Globus pallidus (tissue), 1 donor: ENCODE measurements at regions not wholly inside any gene's neighbourhood (a gene's known extent, or its start where the extent isn't known, plus 50 kb on each side); places are given as distances from the start of the nearest gene placed in this dataset.

Experiments used
- DNase-seq: peaks from one replicate; pipeline ENCODE4 v3.0.0-alpha.2; 2015; ENCODE audit warnings: low spot score

DNA sequence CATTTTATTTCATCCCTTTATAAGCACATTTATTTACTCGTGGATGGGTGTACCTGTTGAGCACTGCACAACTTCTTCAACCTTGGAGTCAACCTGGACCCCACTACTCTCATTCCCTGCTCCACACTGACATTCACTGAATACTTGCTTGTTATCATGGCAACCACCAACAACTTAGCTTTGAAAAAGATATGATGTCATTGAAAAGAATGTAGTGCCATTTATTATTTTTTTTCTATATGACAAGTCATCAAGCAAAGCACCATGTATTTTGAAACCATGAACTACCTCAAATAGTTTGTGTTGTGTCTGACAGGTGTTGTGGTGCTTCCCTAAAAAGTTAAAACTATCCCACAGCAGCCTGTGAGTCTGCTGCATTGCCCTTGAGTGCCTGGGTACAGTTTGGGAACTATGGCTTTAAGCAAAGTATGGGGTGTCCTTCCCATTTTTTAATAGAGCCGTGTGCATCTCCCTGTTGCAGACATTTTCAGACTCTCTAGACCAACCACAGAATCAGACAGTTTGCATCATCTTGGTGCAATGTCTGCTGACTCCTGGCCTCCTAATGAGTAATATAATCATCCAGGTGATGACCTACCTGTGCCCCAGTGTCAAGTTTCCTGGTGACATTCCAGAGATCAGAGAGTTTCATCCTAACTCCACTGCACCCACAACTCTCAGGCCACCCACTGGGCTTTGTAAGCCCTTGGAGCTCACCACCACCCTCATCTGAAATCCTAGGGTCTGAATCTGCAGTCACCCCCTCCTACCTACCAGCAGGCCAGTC lies 339.7 kb upstream of the PROX1 start:
- DNase-seq: no peak

GRCh38 chr1:213649373-213649772 lies 338.4 kb upstream of the PROX1 start:
- DNase-seq: no peak

DNA sequence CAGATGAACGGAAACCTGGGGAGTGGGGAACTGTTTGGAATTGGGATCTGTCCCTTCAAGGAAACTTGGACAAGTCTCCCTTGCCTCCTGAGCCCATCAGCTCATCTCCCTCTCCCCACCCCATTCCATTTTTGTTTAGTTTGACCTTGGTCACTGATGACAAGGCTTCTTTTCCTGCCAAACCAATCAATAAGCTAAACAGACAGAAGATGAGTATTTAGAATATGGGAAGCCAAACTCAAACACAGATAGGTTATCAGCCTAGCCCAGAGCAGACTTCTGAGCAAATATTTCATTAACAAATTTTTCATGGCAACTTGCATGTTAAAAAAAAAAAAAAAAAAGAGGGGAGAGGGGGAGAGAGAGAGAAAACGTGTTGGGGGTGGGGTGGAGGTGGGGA lies 337.2 kb upstream of the PROX1 start:
- DNase-seq: no peak

DNA sequence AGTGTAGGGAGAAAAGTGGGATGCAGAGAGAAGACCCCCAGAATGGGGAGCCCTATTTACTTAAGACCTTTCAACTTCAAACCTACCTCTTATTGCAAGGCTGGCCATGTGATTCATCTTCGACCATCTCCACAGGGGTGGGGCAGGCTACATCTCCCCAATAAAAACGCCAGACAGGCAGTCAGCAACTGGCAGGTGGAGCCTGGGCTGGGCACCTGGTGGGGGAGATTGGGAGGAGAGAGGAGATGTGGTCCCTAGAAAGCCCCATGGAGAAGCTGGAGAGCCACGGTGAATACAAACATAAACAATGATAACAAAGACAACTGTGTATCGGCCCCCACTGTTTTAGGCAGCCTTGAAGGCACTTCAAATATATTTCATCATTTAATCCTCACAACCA lies 336.7 kb upstream of the PROX1 start:
- no peak for DNase-seq

DNA sequence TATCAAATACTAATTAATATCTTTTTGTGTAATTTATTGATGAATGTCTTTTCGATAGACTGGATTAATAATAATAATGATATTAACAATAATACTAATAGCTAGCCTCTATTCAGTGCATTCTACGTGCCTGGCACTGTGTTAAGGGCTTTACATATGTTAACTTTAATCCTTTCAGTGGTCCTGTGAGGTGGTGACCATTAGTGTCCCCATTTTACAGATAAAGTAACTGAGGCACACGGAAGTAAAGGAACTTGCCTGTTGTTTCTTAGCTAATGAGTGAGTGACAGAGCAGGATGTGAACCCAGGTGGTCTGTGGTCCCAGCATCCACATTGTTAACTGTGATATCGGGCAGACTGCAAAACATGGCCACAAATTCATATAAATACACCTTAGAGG lies 335.7 kb upstream of the PROX1 start:
- no peak for DNase-seq

GRCh38 chr1:213656039-213656438 lies 331.7 kb upstream of the PROX1 start:
- no peak for DNase-seq

DNA sequence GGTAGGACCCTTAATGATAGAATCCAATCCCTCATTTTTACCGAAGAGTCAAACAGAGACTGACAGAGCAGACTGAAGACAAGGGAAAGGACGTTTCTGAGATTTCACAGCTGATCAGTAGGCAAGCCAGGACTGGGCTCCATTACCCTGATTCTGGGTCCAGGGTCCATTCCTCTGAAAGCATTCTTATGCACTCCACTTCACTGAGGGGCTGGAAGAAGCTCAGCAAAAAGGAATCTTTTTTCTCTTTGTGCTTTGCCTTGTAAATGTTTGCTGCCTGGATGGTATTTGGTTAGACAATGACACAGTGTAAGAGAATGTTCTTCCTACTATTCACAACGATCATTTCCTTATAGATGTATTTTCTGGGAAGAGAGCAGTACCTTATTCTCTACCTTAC lies 331.3 kb upstream of the PROX1 start:
- no peak for DNase-seq

- no peak for DNase-seq
Measured at GRCh38 chr1:213657013-213657412, 330.8 kb upstream of the PROX1 start.

- no peak for DNase-seq
Measured at GRCh38 chr1:213657879-213658278, 329.9 kb upstream of the PROX1 start.

DNA sequence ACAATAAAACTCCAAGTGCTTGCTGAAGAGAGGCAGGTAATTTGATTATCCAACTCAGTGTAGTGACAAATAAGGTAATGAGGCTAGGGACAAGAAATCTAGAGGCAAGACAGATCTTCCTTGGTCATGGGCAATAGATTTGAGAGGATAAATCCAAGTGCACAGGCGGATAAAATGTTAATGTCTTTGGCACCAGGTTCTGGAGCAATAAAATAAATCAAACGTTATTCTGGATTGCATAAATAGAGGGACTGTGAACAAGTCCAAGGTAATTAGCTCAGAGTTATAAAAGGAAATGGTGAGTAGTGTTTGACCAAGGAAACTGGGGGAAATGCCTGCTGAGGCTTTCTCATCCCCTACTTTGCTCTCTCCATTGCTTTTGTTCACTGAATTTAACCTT lies 329.3 kb upstream of the PROX1 start:
- DNase-seq: no peak

DNA sequence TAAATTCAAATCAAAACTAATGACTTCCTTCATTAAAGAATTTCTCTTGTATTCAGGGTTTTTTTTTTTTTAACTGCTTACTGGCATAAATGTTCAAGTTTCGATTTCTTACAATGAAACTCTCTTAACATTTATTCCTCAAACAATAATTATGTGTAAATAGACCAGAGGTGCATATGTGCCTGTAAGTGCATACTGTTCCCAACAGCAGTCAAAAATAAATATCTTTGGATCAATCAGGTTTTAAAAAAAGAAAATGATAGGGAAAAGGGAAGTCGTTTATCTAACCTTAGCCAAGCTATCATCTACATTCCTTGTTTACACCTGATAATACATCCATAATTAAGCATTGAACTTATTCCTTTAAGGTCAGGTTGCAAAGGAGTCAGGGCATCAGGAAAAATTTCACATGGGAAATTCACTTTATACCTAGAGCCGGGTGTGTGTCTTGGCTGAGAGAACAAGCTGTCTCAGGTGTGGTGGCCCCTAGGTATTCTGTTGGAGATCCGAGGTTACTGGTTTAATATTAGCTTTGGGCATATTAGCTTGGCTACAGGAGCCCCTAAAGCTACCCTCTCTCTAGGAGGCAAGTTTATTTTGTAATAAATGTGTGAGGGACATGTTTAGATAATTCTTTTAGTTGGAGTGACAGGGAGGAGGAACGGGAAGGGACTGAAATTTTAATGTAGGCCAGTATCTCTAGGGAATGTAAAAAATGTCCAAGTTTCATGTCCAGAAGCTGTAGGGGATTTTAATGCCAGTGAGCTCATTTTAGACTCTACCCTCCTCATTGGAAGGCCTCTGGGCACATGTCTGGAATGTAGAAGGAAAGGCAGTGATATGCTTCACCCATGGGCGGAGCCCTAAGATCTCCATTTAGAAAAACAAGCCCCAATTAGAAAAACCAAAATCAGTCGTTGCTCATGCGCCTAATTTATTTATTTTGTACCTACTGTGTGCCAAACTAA lies 327.9 kb upstream of the PROX1 start:
- no peak for DNase-seq

DNA sequence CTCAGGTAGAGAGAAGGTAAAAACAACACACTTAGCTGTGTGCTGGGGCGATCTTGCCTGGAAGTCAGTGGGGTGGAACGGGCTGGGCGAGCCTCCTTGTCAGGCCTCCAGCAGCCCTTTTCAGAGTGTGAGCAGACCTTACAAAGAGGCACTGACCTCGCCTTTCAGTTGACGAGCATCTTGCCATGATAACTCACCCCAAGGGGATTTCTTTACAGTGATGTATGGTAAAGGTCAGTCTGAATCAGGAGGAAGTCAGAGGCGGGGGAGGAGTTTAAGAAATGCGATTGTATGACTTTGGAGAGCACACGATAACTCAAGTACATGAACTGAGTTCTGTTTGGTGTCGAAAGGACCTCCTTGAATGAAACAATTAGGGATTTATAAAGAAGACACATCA lies 326.5 kb upstream of the PROX1 start:
- DNase-seq: no peak

GRCh38 chr1:213666113-213666512 lies 321.7 kb upstream of the PROX1 start:
- DNase-seq: no peak

GRCh38 chr1:213666922-213667321 lies 320.9 kb upstream of the PROX1 start:
- no peak for DNase-seq

GRCh38 chr1:213669512-213669911 lies 318.3 kb upstream of the PROX1 start:
- no peak for DNase-seq

GRCh38 chr1:213669964-213670691 lies 317.6 kb upstream of the PROX1 start:
- no peak for DNase-seq

DNA sequence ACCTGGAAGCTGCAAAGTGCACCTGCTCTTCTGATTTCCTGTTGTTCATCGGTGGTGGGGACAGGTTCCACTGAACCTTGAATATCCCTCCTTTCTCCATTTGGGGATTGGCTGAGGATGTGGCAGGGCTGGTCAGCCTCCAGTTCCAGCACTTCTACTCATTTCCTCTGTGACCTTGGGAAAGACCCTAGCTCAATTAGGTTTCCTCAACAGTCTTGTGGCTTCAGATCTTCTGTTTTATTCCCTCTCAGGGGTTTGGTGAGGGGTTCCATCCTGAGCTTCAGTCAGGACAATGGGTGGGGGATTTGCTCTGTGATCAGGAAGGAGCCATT lies 317.1 kb upstream of the PROX1 start:
- no peak for DNase-seq

DNA sequence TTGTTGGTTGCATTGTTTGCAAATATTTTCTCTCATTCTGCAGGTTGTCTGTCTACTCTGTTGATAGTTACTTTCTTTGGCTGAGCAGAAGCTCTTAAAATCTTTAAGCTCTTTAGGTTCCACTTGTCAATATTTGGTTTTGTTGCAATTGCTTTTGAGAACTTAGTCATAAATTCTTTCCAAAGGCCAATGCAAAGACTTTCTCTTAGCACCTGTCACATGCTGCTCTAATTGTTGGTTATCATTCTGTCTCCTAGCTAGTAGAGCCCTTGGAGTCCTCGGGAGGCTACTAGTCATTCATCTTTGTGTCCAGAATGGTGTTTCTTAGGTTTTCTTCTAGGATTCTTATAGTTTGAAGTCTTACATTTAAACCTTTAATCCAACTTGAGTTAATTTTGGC lies 312.7 kb upstream of the PROX1 start:
- DNase-seq: no peak

GRCh38 chr1:213676736-213677135 lies 311.0 kb upstream of the PROX1 start:
- DNase-seq: no peak

DNA sequence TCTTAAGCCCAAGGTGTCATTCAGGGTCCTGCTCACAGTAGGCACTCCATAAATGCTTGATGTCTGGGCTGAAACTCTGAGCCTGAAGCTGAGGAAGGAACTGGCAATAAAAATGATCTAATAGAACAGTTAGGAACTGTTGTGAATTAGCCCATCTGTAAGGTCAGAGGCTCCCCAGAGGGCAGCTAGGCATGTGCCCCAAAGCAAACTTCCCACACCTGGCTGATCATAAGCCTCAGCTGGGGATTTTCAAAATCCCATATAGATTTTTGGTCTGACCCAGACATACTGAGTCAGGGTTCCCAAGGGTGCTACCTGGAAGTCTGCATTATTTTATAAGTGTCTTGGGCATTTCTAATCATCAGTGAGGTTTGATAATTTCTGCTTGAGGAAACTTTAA lies 309.4 kb upstream of the PROX1 start:
- DNase-seq: no peak

DNA sequence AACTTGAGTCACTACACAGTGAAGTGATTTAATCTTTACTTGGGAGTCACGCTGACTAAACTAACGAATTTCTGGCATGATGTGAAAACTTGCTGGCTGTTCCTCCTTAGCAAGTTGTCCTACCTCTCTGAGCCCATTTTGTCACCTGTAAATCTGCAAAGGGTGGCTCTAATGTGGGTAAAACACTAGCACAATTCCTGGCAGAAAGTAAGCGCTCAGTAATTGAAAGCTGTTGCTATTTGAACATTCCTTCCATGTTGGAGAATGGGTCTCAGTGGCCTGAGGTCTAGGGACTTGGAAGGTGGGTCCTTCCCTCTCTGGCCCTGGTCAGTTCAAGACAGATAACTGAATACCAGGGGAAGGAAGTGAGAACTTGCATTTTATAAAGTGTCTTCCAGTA lies 309.0 kb upstream of the PROX1 start:
- no peak for DNase-seq

- DNase-seq: no peak
Measured at GRCh38 chr1:213679153-213679552, 308.6 kb upstream of the PROX1 start.
